HL-60/S4 treated with phorbol 12-myristate 13-acetate at 8.2 ng/mL for 4 days and 3 days (cell line): ENCODE measurements at regions not wholly inside any gene's neighbourhood (a gene's known extent, or its start where the extent isn't known, plus 50 kb on each side); places are given as distances from the start of the nearest gene placed in this dataset.
"Not testable (repeated sequence)": the region's sequence is repeated elsewhere in the genome, so short reads cannot be mapped to it uniquely, and the experiment has no call there.

ENCODE experiments used
- in situ Hi-C: fragments of 300-500 bp; cut with MboI; formaldehyde crosslinking; loops from 2 replicates; pipeline ENCODE4 v1.15.0; 2022; ENCODE audit warnings: low sequenced_read_pairs

- in situ Hi-C loops, result not testable (repeated sequence)
These were observed 411.1 kb downstream of the RPS24 start for GRCh38 chr10:78444741-78445140.

- in situ Hi-C loops, result no loop called here
These were observed 411.6 kb downstream of the RPS24 start for GRCh38 chr10:78445308-78445707.

GRCh38 chr10:78448470-78448869, 414.8 kb downstream of the RPS24 start:
- in situ Hi-C loops, result no loop called here

GRCh38 chr10:78448994-78449418, 415.3 kb downstream of the RPS24 start:
- in situ Hi-C loops, result no loop called here

GRCh38 chr10:78449554-78449953, 415.9 kb downstream of the RPS24 start:
- in situ Hi-C loops, result no loop called here

GRCh38 chr10:78450239-78450638, 416.6 kb downstream of the RPS24 start:
- in situ Hi-C loops, result no loop called here

GRCh38 chr10:78450807-78451485, 417.3 kb downstream of the RPS24 start:
- in situ Hi-C loops, result no loop called here

- in situ Hi-C loops, result no loop called here
These were observed 417.9 kb downstream of the RPS24 start for GRCh38 chr10:78451592-78451991.

GRCh38 chr10:78454123-78454645, 420.5 kb downstream of the RPS24 start:
- in situ Hi-C loops, result no loop called here

GRCh38 chr10:78455236-78455635, 421.6 kb downstream of the RPS24 start:
- in situ Hi-C loops, result no loop called here

GRCh38 chr10:78455811-78456210, 422.1 kb downstream of the RPS24 start:
- in situ Hi-C loops, result no loop called here

GRCh38 chr10:78456649-78457400, 423.2 kb downstream of the RPS24 start:
- in situ Hi-C loops, result no loop called here

GRCh38 chr10:78457804-78458482, 424.3 kb downstream of the RPS24 start:
- in situ Hi-C loops, result no loop called here

- in situ Hi-C loops, result no loop called here
These were observed 425.4 kb downstream of the RPS24 start for GRCh38 chr10:78458983-78459638.

- in situ Hi-C loops, result no loop called here
These were observed 426.0 kb downstream of the RPS24 start for GRCh38 chr10:78459639-78460037.

- in situ Hi-C loops, result no loop called here
These were observed 426.5 kb downstream of the RPS24 start for GRCh38 chr10:78460204-78460603.

- in situ Hi-C loops, result no loop called here
These were observed 427.7 kb downstream of the RPS24 start for GRCh38 chr10:78461333-78461732.

- in situ Hi-C loops, result no loop called here
These were observed 428.5 kb downstream of the RPS24 start for GRCh38 chr10:78462176-78462575.

- in situ Hi-C loops, result no loop called here
These were observed 429.1 kb downstream of the RPS24 start for GRCh38 chr10:78462726-78463228.

- in situ Hi-C loops, result no loop called here
These were observed 430.6 kb downstream of the RPS24 start for GRCh38 chr10:78464118-78464855.
